Skeletal muscle cell (primary cell): ENCODE measurements at regions not wholly inside any gene's neighbourhood (a gene's known extent, or its start where the extent isn't known, plus 50 kb on each side); places are given as distances from the start of the nearest gene placed in this dataset.

Experiments
- DNase-seq: peaks from one replicate; pipeline ENCODE4 v3.0.0-alpha.2; 2010; ENCODE audit warnings: low read depth
- H3K4me3 ChIP-seq: 2 replicates; pipeline ENCODE4 v1.5.1; 2011; ENCODE audit warnings: low read depth, mild to moderate bottlenecking, control low read depth, low read length, moderate library complexity

DNA sequence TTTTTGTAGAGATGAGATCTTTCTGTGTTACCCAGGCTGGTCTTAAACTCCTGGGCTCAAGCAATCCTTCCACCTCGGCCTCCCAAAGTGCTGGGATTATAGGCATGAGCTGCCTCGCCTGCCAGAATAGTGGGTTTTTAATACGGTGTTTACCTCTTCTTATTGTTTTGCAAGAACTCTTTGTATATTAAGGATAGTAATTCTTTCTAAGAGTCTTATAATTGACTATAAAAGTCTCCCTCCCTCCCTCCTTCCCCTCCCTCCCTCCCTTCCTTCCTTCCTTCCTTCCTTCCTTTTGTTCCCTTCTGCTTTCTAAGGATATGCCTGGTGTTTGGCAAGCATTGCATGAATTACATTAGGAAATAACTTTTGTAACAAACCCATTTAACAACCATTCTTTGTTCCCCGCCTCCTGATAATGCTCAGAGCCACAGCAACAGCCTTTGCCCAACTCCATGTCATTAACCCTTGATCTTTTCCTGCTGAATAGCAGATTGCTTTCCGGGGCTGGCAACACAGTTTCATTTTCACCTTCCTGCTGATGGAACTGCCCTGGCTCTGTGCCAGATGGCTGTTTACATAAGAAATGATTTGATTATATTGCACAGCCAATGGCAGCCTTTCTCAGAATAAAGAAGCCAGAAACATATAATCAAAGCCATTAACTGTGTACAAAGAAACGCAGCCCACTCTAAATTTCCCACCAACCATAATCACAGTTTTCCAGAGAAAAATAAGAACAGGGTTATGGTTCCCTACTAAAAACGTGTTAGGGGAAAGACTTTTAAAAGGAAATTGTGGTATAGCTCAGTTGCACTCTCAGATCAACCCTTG lies 143.7 kb upstream of the PTPN1 start:
- H3K4me3 ChIP-seq, result no peak overlapping the region
- peak; percentile 40 for DNase-seq

DNA sequence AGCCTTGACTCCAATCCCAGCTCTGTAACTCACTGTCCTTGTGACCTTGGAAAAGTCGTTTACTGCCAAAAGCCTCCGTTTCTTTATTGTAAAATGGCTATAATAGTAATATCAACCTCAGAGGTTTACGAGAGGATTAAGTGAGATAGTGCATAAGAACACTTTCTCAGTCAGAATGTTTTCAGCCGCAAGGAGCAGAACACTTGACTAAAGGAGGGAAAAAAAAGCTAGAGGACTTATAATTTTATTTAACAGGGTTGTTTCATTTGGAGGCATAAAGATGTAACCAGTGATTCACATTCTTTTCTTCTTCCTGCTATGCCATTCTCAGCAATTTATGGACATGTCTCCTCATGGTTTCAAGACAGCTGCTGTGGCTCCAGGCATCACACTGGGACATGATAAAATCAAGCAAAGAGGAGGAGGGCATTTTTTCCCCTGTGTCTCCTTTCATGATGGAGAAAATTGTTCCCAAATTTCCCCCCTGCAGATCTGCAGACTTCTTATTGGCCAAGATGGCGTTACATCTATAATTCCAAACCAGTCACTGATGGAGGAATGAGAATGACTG lies 143.0 kb upstream of the PTPN1 start:
- H3K4me3 ChIP-seq, result no peak overlapping the region
- no peak for DNase-seq

- DNase-seq, result no peak
- no peak overlapping the region for H3K4me3 ChIP-seq
Measured at GRCh38 chr20:50367739-50368375, 142.3 kb upstream of the PTPN1 start.

GRCh38 chr20:50368386-50368785 lies 141.8 kb upstream of the PTPN1 start:
- H3K4me3 ChIP-seq, result no peak overlapping the region
- DNase-seq, result no peak

DNA sequence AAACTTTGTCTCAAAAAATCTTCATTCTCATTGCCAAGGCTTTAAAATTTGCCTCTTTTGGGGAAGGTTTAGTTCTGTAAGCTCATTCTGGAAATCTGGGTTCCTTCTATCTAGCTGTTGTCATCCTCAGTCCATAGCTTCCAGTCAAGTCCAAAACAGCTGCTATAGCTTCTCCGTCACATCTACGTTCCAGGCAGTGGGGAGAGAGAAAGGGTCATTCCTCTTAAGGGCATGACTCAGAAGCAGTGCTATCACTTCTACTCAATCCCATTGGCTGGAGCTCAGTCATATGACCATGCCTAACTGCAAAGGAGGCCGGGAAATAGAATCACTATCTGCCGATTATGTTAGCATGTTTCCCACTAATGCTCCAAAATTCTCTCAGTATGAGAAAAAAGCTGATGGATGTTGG lies 141.4 kb upstream of the PTPN1 start:
- DNase-seq, result no peak
- H3K4me3 ChIP-seq, result no peak overlapping the region

DNA sequence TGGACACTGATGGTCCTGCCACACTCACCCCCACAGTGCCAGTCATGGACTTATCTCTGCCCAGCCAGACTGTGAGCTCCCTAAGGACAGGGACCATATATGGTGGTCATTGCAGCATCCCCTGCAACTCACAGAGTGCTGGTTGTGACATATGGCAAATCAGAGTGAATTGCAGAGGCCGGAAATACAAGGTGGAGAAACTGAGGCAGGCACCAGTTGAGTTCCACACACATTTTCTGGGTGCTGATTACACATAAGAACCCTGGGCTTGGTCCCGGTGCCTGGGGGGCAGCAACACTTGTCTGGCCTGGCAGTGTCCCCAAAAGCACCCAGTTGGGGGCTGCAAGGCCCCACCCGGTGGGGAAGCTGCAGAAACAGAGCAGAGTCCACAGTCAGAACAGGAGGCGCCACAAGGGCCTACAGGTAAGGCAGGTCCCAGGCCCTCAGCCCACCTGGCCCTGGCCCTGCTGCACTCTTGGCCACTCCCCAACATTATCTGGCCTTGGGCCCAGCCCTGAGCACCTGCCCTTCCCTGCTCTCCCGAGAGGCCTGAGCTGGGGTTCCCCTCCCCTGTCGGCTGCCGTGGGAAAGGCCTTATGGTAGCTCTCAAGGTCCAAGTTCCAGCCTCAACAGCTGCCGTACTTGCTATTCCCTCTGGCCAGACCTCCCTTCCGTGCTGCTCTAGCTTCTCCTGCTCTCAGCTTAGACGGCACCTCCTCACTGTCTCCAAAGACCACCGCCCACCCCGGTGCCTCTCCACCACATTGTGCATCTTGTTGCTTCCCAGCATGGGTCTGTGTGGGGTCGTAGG lies 140.8 kb upstream of the PTPN1 start:
- no peak for DNase-seq
- no peak overlapping the region for H3K4me3 ChIP-seq

GRCh38 chr20:50370036-50370566 lies 140.1 kb upstream of the PTPN1 start:
- DNase-seq, result no peak
- no peak overlapping the region for H3K4me3 ChIP-seq

DNA sequence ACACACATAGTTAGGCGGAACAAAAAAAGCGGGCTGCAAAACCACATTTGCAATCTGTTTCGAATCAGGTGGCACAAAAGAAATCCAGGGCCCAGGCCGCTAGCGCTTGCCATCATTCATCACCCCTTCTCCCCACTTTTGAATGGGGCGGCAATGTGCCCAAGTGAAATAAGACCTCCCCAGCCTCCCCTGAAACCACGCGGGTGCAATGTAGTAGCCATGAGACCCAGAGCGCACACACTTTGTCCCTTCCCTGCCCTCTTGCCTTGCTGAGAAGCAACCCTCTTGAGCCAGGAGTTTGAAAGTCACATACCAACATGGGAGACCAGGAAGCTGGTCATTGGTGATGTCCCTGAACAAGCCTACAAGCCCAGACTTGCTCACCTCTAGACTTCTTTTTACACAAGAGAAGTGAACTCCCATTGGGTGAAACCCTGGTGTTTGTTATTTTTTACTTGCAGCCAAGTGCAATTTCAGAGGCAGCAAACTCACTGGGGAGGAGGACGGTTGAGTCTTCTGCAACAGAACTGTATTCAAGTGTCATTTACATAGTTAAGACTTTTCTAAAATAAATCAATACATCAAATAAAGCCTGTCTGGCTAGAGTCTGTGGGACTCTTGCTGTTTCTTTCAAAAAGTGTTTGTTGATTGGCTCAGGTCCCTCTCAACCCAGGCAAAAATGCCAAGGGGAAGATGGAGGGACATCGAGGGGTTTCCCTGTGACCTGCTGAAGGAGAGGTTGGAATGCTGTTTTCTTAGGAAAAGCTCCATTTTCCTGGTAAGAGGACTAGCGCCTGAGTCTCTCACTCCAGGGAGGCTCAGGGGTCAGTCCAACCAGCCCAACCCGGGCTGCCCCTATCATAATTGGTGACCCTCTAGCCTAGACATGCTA lies 138.1 kb upstream of the PTPN1 start:
- no peak overlapping the region for H3K4me3 ChIP-seq
- DNase-seq, result no peak

DNA sequence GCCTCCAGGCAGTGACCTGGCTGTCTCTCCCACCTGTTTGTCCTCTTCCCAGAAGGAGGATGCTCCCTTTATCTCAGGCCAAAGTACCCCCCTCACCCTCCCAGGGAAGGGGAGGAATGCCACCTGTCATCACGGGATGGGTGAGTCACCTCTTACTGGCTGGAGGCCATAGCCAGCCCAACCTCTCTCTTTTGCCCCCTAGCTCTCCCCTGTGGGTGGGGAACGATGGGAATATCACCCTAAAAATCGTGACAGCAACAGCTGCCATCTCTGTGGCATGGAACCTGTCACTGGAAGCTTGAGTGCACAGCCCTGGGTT lies 137.5 kb upstream of the PTPN1 start:
- no peak overlapping the region for H3K4me3 ChIP-seq
- no peak for DNase-seq

- H3K4me3 ChIP-seq, result no peak overlapping the region
- DNase-seq, result no peak
Measured at GRCh38 chr20:50373674-50374286, 136.4 kb upstream of the PTPN1 start.

GRCh38 chr20:50374541-50375078 lies 135.6 kb upstream of the PTPN1 start:
- no peak for DNase-seq
- H3K4me3 ChIP-seq, result no peak overlapping the region

DNA sequence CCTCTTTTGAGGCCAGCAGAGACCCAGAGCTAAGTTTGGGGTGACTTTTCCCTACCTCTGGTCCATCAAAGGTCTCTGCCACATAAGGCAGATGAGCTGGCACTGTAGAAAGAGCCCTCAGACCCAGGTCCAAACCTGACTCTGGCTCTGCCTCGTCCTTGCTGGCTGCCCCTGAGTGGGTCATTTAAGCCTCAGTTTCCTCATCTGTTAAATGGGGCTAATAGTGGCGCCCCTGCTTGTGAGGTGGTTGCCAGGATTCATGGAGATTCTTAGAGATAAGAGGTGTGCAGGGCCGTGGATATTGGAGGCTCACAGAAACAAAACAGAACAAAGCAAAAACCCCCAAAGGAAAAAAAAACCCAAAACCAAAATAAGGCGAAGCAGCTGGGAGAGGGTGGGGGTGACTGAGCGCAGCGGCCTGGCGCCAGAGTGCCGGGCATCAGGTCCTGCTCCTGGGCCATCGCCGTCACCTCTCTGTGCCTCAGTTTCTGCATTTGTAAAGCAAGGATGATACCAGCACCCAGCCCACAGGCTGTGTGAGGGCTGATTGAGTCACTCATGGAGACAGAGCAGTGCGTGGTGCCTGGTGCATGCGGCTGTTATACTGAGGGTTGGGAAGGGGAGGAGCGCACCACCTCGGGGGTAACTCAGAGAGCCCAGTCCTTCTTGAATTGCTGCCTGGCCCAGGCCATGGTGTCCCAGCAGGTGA lies 133.8 kb upstream of the PTPN1 start:
- DNase-seq, result no peak
- H3K4me3 ChIP-seq, result no peak overlapping the region

DNA sequence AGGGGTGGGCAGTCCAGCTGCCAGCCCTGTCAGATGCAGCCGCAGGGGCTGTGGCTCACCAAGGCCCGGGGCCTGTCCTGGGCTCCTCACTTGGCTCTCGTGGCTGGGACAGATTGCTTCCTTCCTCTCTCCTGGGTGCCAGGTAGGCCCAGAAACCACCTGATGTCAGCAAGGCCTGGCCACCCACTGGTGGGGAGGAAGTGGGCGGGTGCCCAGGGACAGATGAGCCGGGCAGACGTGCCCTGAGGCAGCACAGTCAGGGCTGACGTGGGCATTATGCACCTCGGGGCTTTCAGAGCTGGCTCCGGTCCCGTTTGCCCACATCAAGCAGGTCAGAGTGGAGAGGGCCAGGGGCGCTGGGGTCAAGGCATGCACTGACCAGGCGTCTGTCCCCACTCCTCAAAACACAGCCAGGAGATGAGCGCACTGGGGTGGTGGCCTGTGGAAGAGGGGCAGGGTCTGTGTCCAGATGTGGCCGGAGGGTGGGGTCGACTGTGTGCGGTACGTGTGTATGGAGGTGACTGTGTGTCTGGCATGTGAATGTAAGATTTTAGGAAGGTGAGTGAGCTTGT lies 133.2 kb upstream of the PTPN1 start:
- no peak overlapping the region for H3K4me3 ChIP-seq
- no peak for DNase-seq

GRCh38 chr20:50378170-50379000 lies 131.8 kb upstream of the PTPN1 start:
- no peak for DNase-seq
- peak overlapping the region; percentile 5 for H3K4me3 ChIP-seq

DNA sequence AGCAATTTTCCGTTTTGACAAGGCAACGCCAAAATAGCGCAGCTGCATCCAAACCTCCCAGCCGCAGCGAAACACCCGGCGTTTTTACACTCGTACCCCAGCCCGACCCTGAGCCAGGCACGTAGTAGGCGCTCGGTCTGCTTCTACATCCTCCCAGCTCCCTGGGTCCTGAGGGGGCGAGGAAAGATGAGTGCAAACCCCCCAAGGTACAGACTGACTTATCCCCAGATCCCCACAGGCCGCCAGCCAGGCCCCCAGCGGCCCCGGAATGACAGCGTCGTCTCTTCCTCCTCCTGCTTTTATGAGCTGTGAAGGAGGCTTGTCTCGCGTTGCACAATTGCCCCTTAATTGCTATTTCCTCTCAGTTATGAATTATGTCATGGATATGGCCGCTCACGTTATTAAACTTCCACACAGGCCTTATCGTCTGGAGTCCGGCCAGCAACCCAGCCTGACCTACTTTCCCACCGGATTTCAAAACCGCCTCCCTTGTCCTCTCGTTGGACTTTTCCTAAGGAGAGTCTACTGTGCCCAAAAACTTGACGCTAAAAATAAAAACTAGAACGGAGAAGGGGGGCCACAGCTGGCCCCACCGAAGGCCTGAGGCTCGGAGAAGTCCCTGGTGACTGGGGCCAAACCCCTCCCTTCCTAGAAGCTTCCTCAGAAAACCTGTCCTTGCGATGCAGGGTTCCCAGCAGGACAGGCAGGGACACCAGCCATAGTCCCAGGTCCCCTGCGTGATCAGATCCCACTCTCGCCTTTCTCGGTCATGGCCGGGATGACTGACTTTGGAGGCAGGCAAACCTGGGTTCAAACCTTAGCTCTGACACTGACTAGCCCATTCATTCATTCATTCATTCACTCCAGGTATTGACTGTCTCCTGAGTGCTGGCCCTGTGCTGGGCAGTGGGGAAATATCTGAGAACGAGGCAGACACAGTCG lies 130.9 kb upstream of the PTPN1 start:
- peak overlapping the region; percentile 5 for H3K4me3 ChIP-seq
- peak; percentile 75 for DNase-seq
